HK-2 (cell line): ENCODE measurements at regions not wholly inside any gene's neighbourhood (a gene's known extent, or its start where the extent isn't known, plus 50 kb on each side); places are given as distances from the start of the nearest gene placed in this dataset.
"Not testable (repeated sequence)": the region's sequence is repeated elsewhere in the genome, so short reads cannot be mapped to it uniquely, and the experiment has no call there.

Source experiments
- DNase-seq: peaks from one replicate; pipeline ENCODE4 v3.0.0-alpha.2; 2018; ENCODE audit not compliant: unreplicated experiment

DNA sequence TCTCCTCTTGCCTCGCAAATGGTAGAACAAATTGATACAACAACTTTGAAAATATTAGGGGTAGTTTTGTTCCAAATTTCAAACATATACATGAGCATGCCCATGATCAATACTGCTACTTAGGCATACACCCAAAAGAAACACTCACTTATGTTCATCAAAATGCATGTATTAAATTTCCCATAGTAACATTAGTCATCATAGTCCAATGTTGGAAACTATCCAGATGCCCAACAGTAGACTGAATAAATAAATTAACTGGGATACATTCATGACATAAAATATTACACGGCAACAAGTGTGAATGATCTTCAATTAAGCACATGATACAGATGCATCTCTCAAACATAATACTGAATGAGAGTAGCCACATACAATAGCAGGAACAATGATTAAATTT, 391.6 kb downstream of the CDH11 start:
- DNase-seq: no peak

GRCh38 chr16:64724339-64724738, 397.5 kb downstream of the CDH11 start:
- no peak for DNase-seq

DNA sequence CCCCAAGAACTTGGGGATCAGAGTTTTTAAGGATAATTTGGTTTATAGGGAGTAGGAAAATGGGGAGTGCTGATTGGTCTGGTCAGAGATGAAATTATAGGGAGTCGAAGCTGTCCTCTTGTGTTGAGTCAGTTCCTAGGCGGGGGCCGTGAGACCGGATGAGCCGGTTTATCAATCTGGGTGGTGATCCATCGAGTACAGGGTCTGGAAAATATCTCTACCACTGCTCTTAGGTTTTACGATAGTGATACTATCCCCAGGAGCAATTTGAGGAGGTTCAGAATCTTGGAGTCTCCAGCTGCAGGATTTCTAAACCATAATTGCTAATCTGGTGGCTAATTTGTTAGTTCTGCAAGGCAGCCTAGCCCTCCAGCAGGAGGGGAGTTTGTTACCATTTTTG, 403.4 kb downstream of the CDH11 start:
- no peak for DNase-seq

GRCh38 chr16:64717871-64718270, 404.0 kb downstream of the CDH11 start:
- no peak for DNase-seq

- DNase-seq: no peak
Measured at GRCh38 chr16:64715624-64716023, 406.2 kb downstream of the CDH11 start.

- DNase-seq: no peak
Measured at GRCh38 chr16:64712026-64712425, 409.8 kb downstream of the CDH11 start.

DNA sequence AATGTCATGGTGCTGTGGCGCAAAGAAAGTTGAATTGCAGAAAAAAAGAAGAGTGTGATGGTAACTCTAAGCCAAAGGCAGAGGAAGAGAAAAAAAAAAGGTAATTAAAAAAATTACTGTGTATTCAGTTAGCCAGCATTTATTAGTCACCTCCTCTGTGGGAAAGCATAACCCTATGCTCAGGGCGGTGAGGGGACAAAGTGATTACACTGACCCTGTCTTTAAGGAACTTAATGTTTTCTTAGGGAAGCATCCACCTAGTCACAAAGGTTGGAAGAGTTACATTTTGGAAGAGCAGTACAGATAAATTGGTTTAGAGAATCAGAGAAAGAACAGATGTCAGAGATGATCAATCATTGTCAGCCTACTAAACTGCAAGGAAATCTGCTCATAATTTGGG, 410.3 kb downstream of the CDH11 start:
- DNase-seq: no peak

DNA sequence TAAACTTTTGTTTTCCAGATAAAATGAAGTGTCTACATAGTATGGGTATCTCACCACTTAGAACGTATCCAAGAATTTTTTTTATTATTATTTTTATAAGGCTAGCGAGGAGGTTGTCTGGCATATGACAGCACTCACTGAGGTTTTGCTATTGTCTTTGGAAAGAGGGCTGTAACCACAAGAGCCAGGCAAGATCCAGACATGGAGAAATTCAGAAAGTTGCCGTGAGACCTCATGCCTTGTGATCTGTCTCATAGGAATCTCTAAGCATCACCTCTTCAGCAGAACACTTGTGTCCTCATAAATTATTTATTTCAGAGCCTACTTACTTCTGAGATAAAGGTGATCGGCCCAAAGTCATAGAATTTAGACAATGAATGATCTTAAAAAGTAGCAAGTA, 410.8 kb downstream of the CDH11 start:
- DNase-seq: no peak

- no peak for DNase-seq
Measured at GRCh38 chr16:64705443-64705842, 416.4 kb downstream of the CDH11 start.

GRCh38 chr16:64704386-64704785, 417.5 kb downstream of the CDH11 start:
- DNase-seq: no peak

DNA sequence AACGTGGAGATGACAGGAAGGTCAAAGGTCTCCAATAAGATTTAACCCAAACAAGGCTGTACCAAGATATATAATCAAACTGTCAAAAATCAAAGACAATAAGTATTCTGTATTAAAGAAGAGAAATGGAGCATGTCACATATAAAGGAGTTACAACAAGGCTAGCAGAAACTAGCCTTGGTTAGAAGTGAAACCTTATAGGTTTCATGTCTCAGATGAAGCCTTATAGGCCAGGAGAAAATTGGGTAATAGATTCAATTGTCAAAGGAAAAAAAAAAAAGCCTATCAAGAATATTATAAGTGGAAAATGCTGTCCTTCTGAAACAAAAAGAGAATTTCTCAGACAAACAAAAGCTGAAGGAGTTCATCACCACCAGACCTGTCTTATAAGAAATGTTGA, 419.4 kb downstream of the CDH11 start:
- no peak for DNase-seq

DNA sequence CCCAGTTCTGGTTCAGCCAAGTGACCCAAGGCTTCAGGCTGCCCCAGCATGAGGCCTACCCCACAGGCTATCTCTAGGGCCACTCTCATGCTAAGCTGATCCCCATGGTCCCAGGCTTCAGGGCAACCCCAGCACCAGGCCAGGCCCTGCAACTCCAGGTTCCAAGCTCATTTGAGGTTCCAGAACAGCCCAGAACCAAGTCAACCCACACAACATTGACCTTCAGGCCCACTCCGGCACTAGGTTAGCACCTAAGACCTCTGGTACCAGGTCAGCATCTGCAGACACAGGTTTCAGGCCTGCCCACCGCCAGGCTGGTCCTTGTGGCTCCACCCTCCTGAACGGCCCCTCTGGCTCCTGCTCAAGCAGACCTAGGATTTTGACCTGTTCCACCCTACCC, 421.2 kb downstream of the CDH11 start:
- DNase-seq: no peak

DNA sequence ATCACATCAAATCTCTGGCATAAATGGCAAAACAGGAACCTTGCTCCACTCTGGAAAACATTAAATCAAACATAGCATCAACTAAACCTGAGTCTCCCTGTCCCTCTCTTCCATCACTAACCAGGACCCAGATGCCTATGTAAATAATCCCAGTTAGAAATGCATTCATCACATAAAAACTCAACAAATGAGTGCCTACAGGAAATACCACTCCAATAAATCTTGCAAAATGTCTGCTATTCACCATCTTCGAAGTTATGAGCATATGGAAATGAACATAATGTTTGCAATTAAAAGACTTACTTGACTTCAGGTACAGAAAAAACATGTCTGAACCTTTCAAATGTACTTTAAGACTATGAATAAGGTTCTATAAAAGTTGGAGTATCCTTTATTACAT, 425.0 kb downstream of the CDH11 start:
- DNase-seq: no peak

GRCh38 chr16:64695684-64696083, 426.2 kb downstream of the CDH11 start:
- DNase-seq: no peak

- no peak for DNase-seq
Measured at GRCh38 chr16:64693946-64694345, 427.9 kb downstream of the CDH11 start.

GRCh38 chr16:64687786-64688185, 434.1 kb downstream of the CDH11 start:
- no peak for DNase-seq

DNA sequence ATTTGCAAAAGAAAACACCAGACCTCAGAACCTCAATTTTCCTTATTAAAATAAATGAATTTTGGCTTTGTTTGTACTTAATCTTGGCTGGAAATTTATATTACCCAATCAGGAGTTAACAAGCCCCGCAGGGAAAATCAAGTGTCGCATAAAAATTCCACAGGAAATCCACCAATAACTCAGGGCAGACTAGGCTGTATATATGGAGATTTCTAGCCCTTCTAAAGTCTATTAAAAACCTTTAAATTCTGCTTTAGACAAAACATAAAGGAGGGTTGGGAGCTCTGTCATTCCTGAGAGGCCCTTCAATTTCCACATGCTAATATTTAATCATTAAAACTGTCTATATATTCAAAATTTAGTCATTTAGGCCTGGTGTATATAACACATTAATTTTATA, 434.7 kb downstream of the CDH11 start:
- no peak for DNase-seq

GRCh38 chr16:64679976-64680690, 441.7 kb downstream of the CDH11 start:
- DNase-seq: no peak

DNA sequence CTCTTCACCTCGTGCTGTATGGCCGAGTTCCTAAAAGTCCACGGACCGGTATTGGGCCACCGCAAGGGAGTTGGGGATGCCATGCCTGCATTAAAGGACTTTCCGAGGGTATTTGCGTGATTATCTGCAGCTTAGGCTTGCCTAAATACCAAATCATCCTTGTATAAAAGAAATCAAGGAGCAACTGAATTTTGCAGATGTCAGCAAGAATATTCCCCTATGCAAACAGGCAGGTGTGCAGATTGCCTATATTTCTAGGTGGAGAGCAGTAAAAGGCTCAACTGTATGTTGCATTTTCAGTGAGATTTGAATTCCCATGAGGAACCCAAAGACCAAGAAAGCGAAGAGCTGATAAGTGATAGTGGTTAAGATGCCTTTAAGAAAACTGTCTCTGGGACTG, 452.3 kb downstream of the CDH11 start:
- DNase-seq: no peak

- no peak for DNase-seq
Measured at GRCh38 chr16:64667334-64667877, 454.5 kb downstream of the CDH11 start.

GRCh38 chr16:64662312-64662711, 459.6 kb downstream of the CDH11 start:
- not testable (repeated sequence) for DNase-seq

- DNase-seq: no peak
Measured at GRCh38 chr16:64659866-64660265, 462.0 kb downstream of the CDH11 start.

DNA sequence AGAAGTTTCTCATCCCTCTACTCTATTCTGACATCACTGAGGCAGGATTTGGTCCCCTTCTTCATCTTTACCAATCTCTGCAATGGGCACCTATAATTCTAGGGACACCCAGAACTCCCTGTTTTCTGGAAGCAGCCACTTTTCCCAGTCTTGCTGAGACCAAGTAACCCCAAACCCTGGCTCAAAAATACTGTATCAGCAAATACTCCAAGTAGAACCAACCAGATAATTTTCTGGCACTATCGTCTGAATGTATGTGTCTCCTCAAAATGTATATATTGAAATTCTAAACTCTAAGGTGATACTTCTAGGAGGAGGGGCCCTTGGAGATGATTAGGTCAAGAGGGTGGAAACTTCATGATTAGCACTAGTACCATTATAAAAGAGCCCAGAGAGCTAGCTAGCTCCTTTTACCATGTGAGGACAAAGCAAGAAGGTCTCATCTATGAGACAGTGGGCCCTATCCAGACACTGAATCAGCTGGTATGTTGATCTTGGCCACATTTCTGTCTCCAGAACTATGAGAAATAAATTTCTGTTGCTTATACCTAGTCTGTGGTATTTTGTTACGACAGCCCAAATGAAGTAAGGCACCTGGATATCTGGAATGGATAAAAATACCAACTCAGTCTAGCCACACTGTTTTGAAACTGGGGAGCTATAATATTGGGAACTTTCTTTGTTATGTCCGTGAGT, 464.4 kb downstream of the CDH11 start:
- no peak for DNase-seq
